ENCODE measurements at regions not wholly inside any gene's neighbourhood (a gene's known extent, or its start where the extent isn't known, plus 50 kb on each side); places are given as distances from the start of the nearest gene placed in this dataset.

DNA sequence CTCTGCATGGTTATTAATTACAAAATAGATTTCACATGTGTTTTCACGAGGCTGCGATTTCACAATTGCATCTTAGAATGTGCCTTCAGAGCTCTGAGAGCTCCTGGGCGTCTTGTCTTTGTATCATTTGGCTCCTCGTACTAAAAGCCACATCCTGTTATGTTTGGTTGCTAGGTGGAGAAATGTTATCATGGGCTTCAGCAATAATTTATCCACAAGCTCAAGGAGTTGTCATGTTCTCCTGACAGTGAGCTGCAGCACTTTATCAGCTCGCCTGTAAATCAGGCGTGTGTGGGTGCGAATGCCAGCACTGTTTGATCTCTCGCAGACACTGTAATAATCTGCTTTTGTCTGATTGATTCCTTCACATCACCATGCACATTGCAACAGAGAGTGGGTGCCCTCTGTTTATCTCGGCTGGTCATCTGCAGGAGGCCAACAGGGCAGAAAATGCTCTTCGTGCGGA lies 218.6 kb upstream of the ZFP64 start:
- Histone ChIP-seq H3K4me2 (ENCODE audit: low read length) (no peak overlapping the region), H3K4me1 (ENCODE audit: insufficient read depth, low read length, poor library complexity, severe bottlenecking) (no peaks in the 10 kb centered on the region), H3K27ac (ENCODE audit: low read depth, low read length, poor library complexity, severe bottlenecking) (no peak overlapping the region), H4K20me1 (ENCODE audit: insufficient read depth, low read length) (no peaks in the 10 kb centered on the region), H2AFZ (ENCODE audit: low read length) (no peak overlapping the region), H3K4me3 (ENCODE audit: low read depth, low read length, poor library complexity, severe bottlenecking) (no peak overlapping the region), H3K79me2 (ENCODE audit: insufficient read depth, low read depth, low read length) (no peaks in the 10 kb centered on the region), H3K9me3 (ENCODE audit: low read length) (no peaks in the 10 kb centered on the region), H3K9me2 (ENCODE audit: insufficient read depth, low read length) (no peaks in the 10 kb centered on the region), H3K36me3 (ENCODE audit: insufficient read depth, low read length) (no peaks in the 10 kb centered on the region)
- CTCF ChIA-PET (ENCODE audit: unreplicated experiment) = no interaction called here
- DNase-seq (ENCODE audit: low spot score) = no peak
- POLR2A ChIA-PET = no interaction called here
- intact Hi-C loops (cut with micrococcal nuclease; ENCODE audit: unreplicated experiment) = no loop called here
- BruUV-seq (replicated peaks) = no TSS peak
- TF ChIP-seq, protein P1, sequence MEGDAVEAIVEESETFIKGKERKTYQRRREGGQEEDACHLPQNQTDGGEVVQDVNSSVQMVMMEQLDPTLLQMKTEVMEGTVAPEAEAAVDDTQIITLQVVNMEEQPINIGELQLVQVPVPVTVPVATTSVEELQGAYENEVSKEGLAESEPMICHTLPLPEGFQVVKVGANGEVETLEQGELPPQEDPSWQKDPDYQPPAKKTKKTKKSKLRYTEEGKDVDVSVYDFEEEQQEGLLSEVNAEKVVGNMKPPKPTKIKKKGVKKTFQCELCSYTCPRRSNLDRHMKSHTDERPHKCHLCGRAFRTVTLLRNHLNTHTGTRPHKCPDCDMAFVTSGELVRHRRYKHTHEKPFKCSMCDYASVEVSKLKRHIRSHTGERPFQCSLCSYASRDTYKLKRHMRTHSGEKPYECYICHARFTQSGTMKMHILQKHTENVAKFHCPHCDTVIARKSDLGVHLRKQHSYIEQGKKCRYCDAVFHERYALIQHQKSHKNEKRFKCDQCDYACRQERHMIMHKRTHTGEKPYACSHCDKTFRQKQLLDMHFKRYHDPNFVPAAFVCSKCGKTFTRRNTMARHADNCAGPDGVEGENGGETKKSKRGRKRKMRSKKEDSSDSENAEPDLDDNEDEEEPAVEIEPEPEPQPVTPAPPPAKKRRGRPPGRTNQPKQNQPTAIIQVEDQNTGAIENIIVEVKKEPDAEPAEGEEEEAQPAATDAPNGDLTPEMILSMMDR (conservative IDR thresholded peaks at IDR 0.05; ENCODE audit: low read length) = no peak
- TF ChIP-seq EZH2phosphoT487 (IDR thresholded peaks at IDR 0.05; ENCODE audit: borderline replicate concordance, low read depth, low read length) = no peak

DNA sequence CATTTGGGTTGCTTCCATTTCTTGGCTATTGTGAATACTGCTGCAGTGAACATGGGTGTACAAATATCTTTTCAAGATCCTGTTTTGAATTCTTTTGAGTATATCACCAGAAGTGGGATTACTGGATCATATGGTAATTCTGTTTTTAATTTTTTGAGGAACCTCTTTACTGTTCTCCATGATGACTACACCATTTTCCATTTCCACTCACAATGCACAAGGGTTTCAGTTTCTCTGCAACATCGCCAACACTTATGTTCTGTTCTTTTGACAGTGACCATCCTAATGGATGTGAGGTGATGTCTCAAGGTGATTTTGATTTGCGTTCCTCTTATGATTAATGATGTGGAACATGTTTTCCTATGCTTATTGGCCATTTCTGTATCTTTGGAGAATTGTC lies 214.4 kb upstream of the ZFP64 start:
- Histone ChIP-seq H3K9me3 (ENCODE audit: low read length) (no peaks in the 10 kb centered on the region), H3K4me2 (ENCODE audit: low read length) (no peak overlapping the region), H3K27ac (ENCODE audit: low read depth, low read length, poor library complexity, severe bottlenecking) (no peak overlapping the region), H3K4me3 (ENCODE audit: low read depth, low read length, poor library complexity, severe bottlenecking) (no peak overlapping the region), H3K4me1 (ENCODE audit: insufficient read depth, low read length, poor library complexity, severe bottlenecking) (no peaks in the 10 kb centered on the region), H3K79me2 (ENCODE audit: insufficient read depth, low read depth, low read length) (no peaks in the 10 kb centered on the region), H2AFZ (ENCODE audit: low read length) (no peak overlapping the region), H3K9me2 (ENCODE audit: insufficient read depth, low read length) (no peaks in the 10 kb centered on the region), H4K20me1 (ENCODE audit: insufficient read depth, low read length) (no peaks in the 10 kb centered on the region), H3K36me3 (ENCODE audit: insufficient read depth, low read length) (no peaks in the 10 kb centered on the region)
- ChIA-PET POLR2A (interaction anchor here (0.6 kb wide), 1 partner anchor 731 kb away, joined by 3 read pairs; no protein-coding TSS in a partner anchor), CTCF (ENCODE audit: unreplicated experiment) (no interaction called here)
- TF ChIP-seq, protein P1 (conservative IDR thresholded peaks at IDR 0.05; ENCODE audit: low read length) = no peak
- no peak for TF ChIP-seq EZH2phosphoT487 (IDR thresholded peaks at IDR 0.05; ENCODE audit: borderline replicate concordance, low read depth, low read length)
- BruUV-seq (replicated peaks) = no TSS peak
- no peak for DNase-seq (ENCODE audit: low spot score)
- intact Hi-C loops (cut with micrococcal nuclease; ENCODE audit: unreplicated experiment) = no loop called here

DNA sequence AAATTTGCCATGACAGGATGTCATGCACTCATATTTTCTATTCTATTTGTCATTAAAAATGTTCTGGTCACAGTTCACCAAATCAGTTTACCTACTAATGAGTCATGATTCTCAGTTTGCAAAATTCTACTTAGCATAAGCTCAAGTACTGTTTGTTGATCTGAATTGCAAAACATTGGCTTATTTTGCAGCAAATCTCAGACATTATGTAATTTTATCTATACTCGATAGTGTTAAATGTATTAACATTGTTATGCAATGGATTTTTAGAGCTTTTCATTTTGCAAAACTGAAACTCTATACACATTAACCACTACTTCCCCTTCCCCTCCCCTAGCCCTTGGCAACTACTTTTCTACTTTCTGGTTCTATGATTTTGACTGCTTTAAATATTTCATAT lies 213.8 kb upstream of the ZFP64 start:
- ChIA-PET POLR2A (interaction anchor here (0.6 to 0.9 kb wide), 3 partner anchors 11 to 732 kb away, joined by 3 to 6 read pairs (median 3); no protein-coding TSS in a partner anchor), CTCF (ENCODE audit: unreplicated experiment) (no interaction called here)
- Histone ChIP-seq H3K79me2 (ENCODE audit: insufficient read depth, low read depth, low read length) (no peaks in the 10 kb centered on the region), H3K4me2 (ENCODE audit: low read length) (no peak overlapping the region), H3K36me3 (ENCODE audit: insufficient read depth, low read length) (no peaks in the 10 kb centered on the region), H3K9me2 (ENCODE audit: insufficient read depth, low read length) (no peaks in the 10 kb centered on the region), H2AFZ (ENCODE audit: low read length) (no peak overlapping the region), H4K20me1 (ENCODE audit: insufficient read depth, low read length) (no peaks in the 10 kb centered on the region), H3K27ac (ENCODE audit: low read depth, low read length, poor library complexity, severe bottlenecking) (no peak overlapping the region), H3K9me3 (ENCODE audit: low read length) (no peaks in the 10 kb centered on the region), H3K4me1 (ENCODE audit: insufficient read depth, low read length, poor library complexity, severe bottlenecking) (no peaks in the 10 kb centered on the region), H3K4me3 (ENCODE audit: low read depth, low read length, poor library complexity, severe bottlenecking) (no peak overlapping the region)
- intact Hi-C loops (cut with micrococcal nuclease; ENCODE audit: unreplicated experiment) = no loop called here
- TF ChIP-seq EZH2phosphoT487 (IDR thresholded peaks at IDR 0.05; ENCODE audit: borderline replicate concordance, low read depth, low read length) = no peak
- TF ChIP-seq, protein P1 (conservative IDR thresholded peaks at IDR 0.05; ENCODE audit: low read length) = no peak
- DNase-seq (ENCODE audit: low spot score) = no peak
- no TSS peak for BruUV-seq (replicated peaks)
